Uterus (tissue), 2 donors: ENCODE measurements at regions not wholly inside any gene's neighbourhood (a gene's known extent, or its start where the extent isn't known, plus 50 kb on each side); places are given as distances from the start of the nearest gene placed in this dataset.

Source experiments
- POLR2A ChIP-seq, 2 donors: fragments of 450-650 bp; IDR thresholded peaks; one replicate each; pipeline ENCODE4 v1.6.1; 2016; ENCODE audit warnings: antibody characterized with exemption in 2 of 2, mild to moderate bottlenecking in 1 of 2, moderate library complexity in 1 of 2
- TF ChIP-seq, protein P1 (sequence below), 4 experiments: fragments of 200-600 bp in 2 of 4; fragments of 450-650 bp in 2 of 4; sonication (generic) in 2 of 4; IDR thresholded peaks; one replicate each; pipeline ENCODE4 v1.5.1; 2016 to 2019; ENCODE audit warnings: antibody characterized with exemption in 4 of 4, mild to moderate bottlenecking in 2 of 4, moderate library complexity in 1 of 4

GRCh38 chr10:21030091-21030490, 133.0 kb upstream of the NEBL start:
- TF ChIP-seq, protein P1, sequence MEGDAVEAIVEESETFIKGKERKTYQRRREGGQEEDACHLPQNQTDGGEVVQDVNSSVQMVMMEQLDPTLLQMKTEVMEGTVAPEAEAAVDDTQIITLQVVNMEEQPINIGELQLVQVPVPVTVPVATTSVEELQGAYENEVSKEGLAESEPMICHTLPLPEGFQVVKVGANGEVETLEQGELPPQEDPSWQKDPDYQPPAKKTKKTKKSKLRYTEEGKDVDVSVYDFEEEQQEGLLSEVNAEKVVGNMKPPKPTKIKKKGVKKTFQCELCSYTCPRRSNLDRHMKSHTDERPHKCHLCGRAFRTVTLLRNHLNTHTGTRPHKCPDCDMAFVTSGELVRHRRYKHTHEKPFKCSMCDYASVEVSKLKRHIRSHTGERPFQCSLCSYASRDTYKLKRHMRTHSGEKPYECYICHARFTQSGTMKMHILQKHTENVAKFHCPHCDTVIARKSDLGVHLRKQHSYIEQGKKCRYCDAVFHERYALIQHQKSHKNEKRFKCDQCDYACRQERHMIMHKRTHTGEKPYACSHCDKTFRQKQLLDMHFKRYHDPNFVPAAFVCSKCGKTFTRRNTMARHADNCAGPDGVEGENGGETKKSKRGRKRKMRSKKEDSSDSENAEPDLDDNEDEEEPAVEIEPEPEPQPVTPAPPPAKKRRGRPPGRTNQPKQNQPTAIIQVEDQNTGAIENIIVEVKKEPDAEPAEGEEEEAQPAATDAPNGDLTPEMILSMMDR (IDR thresholded peaks at IDR 0.05), result no peak
- TF ChIP-seq POLR2A (IDR thresholded peaks at IDR 0.05), result no peak
